ENCODE measurements at regions not wholly inside any gene's neighbourhood (a gene's known extent, or its start where the extent isn't known, plus 50 kb on each side); places are given as distances from the start of the nearest gene placed in this dataset.

DNA sequence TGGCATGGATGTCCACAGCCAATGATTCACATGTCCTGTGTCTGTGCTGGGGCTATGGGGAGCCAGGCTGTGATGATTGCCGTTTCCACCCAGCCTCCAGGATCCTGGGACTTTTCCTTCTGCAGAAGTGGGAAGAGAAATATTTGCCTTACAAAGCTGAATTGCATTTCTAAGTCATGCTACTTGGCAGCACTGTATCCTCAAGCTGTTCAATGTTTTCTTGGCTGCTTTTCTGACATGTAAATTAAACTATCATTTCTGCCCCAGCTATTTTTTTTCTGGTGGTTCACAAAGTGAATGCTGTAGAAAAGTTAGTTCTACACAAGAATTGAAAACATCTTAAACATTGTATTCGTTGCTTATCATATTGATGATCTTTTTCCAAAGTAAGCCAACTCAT lies 51.9 kb upstream of the TCERG1L start:
- TF ChIP-seq, protein P1, sequence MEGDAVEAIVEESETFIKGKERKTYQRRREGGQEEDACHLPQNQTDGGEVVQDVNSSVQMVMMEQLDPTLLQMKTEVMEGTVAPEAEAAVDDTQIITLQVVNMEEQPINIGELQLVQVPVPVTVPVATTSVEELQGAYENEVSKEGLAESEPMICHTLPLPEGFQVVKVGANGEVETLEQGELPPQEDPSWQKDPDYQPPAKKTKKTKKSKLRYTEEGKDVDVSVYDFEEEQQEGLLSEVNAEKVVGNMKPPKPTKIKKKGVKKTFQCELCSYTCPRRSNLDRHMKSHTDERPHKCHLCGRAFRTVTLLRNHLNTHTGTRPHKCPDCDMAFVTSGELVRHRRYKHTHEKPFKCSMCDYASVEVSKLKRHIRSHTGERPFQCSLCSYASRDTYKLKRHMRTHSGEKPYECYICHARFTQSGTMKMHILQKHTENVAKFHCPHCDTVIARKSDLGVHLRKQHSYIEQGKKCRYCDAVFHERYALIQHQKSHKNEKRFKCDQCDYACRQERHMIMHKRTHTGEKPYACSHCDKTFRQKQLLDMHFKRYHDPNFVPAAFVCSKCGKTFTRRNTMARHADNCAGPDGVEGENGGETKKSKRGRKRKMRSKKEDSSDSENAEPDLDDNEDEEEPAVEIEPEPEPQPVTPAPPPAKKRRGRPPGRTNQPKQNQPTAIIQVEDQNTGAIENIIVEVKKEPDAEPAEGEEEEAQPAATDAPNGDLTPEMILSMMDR (IDR thresholded peaks at IDR 0.05): no peak

DNA sequence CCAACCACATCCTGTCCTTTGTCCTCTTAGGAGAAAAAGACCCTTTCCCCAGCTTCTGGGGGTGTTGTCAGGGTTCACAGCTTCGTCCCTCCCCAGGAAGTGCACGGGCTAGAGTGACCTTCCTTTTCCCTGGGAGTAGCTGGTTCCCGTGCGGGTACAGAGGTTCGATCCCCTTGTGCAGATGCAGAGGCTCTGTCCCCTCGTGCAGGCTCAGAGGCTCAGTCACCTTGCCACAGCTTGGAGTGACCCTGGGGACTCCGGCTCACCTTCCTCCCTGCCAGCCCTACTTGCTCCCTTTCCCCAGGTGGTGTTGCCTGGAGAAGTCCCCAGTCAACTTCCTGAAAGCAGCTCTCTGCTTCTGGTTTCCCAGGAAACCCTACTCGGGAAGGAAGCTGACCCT lies 60.0 kb upstream of the TCERG1L start:
- TF ChIP-seq, protein P1 (IDR thresholded peaks at IDR 0.05): no peak

DNA sequence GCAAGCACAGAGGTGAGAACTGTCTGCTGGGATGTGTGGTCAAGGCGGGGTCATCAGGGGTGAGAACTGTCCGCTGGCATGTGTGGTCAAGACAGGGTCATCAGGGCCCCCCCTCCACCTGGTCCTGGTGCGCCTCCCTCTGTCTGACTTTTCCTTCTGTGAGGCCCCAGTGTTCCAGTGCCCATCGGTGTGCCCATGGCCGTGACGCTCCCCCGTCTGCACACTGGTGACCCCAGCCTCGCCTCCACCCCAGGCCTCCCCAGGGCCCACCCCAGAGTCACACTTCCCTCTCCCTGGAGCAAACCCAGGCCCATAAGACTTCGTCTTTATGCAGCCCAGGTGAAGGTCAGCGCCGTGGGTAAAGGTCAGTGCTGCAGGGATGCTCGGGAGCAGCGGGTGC lies 70.1 kb upstream of the TCERG1L start:
- TF ChIP-seq, protein P1 (IDR thresholded peaks at IDR 0.05): no peak

DNA sequence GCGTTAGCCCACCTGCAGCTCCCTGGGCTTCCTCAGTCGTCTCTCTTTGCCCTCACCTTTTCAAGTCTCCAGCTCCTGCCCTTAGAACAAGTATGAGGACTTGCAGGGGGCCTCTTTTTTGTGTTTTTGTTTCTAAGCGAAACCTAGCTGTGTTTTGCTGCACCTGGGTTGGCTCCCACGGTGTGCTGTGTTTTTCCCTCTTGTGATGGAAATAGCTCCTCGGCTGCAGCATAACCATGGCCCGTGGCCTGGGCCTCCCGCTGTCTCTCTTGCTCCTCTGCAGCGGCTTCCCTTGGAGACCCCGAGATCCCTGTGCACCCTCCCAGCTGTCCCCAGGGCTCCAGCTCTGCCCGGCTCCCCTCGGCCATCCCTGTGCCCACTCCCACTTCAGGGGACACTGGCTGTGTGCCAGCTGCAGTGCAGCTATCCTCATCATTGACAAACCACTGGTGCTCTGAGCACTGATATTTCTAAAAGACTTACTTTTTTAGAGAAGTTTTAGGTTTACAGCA lies 75.6 kb upstream of the TCERG1L start:
- TF ChIP-seq, protein P1 (IDR thresholded peaks at IDR 0.05): no peak

DNA sequence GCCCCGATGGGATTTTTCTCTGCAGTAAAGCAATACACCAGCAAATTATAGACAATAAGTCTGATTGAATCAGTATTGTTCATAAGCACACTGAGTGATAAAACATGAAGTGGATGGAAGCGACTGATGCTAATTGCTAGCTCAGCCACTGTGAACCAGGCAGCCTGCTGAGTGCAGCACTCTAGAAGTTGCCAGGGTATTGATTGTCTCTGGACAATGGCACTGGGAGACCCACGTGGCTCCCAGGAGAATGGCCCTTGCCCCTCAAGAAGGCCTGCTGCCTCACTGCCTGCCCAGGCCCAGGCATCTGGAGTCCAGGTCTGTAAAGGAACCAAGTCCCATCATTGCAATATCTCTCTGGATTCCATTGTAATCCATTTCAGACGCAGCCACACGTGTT lies 80.4 kb upstream of the TCERG1L start:
- TF ChIP-seq, protein P1 (IDR thresholded peaks at IDR 0.05): no peak

DNA sequence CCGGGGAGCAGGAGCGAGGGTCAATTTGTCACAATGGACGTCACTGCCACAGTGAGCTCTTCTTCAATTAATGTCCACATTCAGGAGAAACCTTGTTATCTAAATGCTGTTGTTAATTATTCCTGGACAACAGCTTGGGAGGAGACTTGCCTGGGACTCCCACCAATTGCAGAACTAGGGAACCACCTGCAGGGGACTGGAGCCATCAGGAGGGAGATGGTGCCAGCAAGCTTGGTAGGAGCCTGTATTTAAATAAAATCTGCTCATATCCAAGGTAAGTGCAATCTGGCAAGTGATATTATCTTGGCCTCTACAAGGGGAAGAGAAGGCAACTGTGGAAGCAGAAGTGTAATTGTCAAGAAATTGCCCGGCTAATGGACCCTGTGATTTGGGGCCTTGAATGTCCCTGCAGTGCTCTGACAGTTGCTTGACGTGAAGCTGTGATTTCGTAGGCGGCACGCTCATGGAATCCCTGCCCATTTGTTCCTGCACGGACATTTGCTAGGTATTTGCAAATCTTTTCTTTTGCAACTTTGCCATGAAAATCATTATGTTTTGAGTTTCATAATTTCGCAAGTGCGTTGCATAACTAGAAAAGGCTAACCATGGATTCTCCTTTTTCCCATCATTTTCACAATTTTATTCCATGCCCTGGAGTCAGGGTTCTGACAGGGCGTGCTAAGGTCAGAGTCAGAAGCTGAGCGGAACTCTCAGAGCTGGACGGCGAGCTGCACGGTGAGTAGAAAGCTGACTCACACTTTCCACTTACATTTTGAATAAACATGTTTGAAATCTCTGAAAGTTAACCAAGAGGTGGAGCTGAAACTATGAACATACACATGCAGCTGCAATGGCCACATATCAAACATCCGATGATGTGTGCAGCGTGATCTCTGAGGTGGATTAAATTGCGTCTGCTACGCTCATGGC lies 84.9 kb upstream of the TCERG1L start:
- TF ChIP-seq, protein P1 (IDR thresholded peaks at IDR 0.05): no peak; the same call in 1 of the 2 replicates

DNA sequence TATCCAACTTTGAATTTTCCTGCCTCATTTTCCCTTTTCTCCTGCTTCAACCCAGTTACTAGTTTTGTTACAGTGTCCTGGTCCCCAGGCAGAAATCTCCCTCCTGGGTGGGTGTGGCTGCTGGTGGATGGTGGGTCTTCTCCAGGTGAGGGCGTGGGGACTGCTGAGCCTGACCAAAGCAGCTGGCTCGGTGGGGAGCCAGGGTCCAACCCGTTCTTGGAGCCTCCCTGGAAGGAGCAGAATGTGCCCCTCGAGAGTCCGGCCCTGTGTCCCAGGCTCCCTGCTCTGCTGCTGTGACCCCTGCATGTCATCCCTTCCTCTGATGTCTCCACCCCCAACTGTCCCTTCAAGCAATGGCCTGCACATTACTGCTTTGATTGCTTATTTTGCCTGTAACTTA lies 86.6 kb upstream of the TCERG1L start:
- TF ChIP-seq, protein P1 (IDR thresholded peaks at IDR 0.05): no peak

Measured in LNCAP (cell line).